ENCODE measurements at regions not wholly inside any gene's neighbourhood (a gene's known extent, or its start where the extent isn't known, plus 50 kb on each side); places are given as distances from the start of the nearest gene placed in this dataset.
"Not testable (repeated sequence)": the region's sequence is repeated elsewhere in the genome, so short reads cannot be mapped to it uniquely, and the experiment has no call there.

DNA sequence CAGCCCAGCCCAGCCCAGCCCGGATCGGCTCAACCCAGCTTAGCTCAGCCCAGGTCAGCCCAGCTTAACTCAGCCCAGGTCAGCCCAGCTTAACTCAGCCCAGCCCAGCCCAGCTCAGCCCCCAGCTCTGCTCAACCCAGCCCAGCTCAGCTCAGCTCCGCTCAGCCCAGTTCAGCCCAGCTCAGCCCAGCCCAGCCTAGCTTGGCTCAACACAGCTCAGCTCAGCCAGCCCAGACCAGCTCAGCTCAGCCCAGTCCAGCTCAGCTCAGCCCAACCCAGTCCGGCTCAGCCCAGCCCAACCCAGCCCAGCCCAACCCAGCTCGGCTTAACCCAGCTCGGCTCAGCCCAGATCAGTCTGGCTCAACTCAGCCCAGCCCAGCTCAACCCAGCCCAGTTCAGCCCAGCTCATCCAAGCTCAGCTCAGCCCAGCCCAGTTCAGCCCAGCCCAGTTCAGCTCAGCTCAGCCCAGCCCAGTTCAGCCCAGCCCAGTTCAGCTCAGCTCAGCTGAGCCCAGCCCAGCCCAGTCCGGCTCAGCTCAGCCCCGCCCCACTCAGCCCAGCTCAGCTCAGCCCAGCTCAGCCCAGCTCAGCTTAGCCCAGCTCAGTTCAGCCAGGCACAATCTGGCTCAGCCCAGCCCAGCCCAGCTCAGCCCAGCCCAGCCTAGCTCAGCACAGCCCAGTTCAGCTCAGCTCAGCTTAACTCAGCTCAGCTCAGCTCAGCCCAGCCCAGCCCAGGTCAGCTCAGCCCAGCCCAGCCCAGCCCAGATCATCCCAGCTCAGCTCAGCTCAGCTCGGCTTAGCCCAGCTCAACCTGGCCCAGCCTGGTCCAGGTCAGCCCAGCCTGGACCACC, 331.7 kb downstream of the TMEM121 start:
- no peak for DNase-seq (ENCODE audit: low read depth in 2 of 2)

DNA sequence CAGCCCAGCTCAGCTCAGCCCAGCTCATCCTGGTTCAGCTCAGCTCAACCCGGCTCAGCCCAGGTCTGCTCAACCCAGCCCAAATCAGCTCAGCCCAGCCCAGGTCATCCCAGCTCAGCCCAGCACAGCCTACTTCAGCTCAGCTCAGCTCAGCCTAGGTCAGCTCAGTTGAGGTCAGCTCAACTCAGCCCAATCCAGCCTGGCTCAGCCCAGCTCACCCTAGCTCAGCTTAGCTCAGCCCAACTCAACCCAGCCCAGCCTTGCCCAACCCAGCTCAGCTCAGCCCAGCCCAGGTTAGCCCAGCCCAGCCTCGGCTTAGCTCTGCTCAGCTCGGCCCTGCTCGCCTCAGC, 332.3 kb downstream of the TMEM121 start:
- DNase-seq (ENCODE audit: low read depth in 2 of 2) = no peak

DNA sequence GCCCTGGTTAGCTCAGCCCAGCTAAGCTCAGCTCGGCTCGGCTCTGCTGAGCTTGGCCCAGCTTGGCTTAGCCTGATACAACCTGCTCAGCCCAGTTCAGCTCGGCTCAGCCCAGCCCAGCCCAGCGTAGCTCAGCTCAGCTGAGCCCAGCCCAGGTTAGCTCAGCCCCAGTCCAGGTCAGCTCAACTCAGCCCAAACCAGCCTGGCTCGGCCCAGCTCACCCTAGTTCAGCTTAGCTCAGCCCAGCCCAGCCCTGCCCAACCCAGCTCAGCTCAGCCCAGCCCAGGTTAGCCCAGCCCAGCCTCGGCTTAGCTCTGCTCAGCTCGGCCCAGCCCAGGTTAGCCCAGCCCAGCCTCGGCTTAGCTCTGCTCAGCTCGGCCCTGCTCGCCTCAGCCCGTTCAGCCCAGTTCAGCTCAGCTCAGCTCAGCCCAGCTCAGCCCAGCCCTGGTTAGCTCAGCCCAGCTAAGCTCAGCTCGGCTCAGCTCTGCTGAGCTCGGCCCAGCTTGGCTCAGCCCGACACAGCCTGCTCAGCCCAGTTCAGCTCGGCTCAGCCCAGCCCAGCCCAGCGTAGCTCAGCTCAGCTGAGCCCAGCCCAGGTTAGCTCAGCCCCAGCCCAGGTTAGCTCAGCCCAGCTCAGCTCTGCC, 332.8 kb downstream of the TMEM121 start:
- DNase-seq (ENCODE audit: low read depth in 2 of 2) = not testable (repeated sequence)

DNA sequence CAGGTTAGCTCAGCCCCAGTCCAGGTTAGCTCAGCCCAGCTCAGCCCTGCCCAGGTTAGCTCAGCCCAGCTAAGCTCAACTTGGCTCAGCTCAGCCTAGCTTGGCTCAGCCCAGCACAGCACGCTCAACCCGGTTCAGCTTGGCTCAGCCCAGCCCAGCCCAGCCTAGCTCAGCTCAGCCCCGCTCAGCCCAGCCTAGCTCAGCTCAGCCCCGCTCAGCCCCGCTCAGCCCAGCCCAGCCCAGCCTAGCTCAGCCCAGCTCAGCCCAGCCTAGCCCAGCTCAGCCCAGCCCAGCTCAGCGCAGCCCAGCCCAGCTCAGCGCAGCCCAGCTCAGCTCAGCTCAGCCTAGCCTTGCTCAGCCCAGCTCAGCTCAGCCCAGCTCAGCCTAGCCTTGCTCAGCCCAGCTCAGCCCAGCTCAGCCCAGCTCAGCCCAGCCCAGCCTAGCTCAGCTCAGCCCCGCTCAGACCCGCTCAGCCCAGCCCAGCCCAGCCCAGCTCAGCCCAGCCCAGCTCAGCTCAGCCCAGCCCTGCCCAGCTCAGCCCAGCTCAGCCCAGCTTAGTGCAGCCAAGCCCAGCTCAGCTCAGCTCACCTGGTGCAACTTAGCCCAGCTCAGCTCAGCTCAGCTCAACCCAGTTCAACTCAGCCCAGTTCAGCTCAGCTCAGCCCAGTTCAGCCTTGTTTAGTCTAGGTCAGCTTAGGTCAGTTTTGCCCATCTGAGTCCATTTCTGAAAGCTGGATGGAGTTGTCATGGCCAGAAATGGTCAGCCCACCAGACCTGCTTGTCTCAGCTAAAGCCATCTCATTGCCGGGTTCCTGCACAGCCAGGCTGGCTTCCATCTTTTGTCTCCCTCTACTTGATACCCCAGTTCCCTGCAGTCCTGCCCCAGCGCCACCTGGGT, 333.6 kb downstream of the TMEM121 start:
- DNase-seq (ENCODE audit: low read depth in 2 of 2) = no peak

DNA sequence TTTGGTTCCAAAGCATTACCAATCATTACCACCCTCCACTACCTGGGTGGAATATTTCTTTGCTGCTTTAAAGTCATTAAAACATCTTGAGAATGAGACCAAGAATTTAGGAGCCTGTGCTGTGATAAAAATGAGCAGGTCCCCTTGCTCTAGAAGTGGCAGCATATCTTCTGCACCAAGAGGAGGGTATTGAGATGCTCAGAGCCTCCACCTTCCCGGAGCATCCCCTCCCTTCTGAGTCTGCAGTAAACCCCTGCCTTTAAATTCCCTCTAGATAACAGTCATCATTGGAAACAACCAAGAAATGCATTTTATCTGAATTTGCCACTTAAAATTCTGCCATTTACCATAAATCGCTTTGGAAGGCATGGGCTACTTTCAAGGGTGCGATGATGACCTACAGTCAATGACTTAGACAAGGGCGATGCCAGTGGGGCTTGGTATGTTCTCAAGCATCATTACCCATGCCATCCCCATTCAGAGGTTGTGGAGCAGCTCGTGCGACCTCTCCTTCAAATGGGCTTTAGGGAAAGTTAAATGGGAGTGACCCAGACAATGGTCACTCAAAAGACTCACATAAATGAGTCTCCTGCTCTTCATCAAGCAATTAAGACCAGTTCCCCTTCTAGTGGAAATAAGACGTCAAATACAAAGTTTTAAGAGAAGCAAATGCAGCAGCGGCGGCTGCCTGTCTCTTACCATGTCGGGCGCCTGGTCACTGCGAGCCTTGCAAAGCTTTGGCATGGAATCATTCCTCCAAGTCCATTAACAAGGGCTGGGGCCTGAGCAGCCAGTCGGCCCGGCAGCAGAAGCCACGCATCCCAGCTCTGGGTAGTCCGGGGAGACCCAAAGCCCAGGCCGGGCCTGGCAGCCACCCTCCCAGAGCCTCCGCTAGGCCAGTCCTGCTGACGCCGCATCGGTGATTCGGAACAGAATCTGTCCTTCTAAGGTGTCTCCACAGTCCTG, 334.5 kb downstream of the TMEM121 start:
- DNase-seq (ENCODE audit: low read depth in 2 of 2) = no peak

DNA sequence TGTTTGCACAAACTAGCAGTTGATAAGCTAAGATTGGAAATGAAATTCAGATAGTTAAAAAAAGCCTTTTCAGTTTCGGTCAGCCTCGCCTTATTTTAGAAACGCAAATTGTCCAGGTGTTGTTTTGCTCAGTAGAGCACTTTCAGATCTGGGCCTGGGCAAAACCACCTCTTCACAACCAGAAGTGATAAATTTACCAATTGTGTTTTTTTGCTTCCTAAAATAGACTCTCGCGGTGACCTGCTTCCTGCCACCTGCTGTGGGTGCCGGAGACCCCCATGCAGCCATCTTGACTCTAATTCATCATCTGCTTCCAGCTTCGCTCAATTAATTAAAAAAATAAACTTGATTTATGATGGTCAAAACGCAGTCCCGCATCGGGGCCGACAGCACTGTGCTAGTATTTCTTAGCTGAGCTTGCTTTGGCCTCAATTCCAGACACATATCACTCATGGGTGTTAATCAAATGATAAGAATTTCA, 335.6 kb downstream of the TMEM121 start:
- DNase-seq (ENCODE audit: low read depth in 2 of 2) = no peak

DNA sequence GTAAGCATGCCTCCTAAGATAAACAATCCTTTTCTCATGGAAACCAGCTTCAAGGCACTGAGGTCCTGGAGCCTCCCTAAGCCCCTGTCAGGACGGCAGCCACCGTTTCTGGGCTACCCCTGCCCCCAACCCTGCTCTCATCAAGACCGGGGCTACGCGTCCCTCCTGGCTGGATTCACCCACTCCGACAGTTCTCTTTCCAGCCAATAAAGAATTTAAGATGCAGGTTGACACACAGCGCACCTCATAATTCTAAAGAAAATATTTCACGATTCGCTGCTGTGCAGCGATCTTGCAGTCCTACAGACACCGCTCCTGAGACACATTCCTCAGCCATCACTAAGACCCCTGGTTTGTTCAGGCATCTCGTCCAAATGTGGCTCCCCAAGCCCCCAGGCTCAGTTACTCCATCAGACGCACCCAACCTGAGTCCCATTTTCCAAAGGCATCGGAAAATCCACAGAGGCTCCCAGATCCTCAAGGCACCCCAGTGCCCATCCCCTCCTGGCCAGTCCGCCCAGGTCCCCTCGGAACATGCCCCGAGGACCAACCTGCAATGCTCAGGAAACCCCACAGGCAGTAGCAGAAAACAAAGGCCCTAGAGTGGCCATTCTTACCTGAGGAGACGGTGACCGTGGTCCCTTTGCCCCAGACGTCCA, 336.3 kb downstream of the TMEM121 start:
- no peak for DNase-seq (ENCODE audit: low read depth in 2 of 2)

DNA sequence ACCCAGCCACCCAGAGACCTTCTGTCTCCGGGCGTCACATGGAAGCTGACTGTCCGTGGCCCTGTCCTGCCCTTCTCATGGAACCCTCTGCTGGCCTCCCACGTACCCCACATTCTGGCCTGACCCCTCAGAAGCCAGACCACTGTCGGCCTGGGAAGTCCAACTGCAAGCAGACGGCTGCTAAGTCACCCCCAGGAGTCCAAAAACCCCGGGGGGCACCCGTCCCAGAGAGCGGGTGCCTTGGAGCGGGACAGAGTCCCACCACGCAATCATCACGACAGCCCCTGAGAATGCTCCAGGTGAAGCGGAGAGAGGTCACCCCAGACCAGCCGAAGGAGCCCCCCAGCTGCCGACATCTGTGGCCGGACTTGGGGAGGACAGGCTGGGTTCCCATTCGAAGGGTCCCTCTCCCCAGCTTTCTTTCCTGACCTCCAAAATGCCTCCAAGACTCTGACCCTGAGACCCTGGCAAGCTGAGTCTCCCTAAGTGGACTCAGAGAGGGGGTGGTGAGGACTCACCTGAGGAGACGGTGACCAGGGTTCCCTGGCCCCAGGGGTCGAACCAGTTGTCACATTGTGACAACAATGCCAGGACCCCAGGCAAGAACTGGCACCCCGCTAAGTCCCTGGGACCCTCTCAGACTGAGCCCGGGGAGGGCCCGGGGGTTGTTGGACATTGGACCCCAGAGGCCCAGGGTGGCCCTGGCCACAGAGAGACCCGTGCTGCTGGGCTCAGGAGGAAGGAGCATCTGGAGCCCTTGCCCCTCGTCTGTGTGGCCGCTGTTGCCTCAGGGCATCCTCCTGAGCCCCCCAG, 337.1 kb downstream of the TMEM121 start:
- DNase-seq (ENCODE audit: low read depth in 2 of 2) = no peak

DNA sequence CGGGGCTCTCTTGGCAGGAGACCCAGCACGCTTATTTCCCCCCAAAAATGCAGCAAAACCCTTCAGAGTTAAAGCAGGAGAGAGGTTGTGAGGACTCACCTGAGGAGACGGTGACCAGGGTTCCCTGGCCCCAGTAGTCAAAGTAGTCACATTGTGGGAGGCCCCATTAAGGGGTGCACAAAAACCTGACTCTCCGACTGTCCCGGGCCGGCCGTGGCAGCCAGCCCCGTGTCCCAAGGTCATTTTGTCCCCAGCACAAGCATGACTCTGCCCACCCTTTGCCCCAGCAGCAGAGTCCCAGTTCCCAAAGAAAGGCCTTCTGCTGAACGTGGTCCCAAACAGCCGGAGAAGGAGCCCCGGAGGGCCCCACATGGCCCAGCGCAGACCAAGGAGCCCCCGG, 337.7 kb downstream of the TMEM121 start:
- DNase-seq (ENCODE audit: low read depth in 2 of 2) = no peak

DNA sequence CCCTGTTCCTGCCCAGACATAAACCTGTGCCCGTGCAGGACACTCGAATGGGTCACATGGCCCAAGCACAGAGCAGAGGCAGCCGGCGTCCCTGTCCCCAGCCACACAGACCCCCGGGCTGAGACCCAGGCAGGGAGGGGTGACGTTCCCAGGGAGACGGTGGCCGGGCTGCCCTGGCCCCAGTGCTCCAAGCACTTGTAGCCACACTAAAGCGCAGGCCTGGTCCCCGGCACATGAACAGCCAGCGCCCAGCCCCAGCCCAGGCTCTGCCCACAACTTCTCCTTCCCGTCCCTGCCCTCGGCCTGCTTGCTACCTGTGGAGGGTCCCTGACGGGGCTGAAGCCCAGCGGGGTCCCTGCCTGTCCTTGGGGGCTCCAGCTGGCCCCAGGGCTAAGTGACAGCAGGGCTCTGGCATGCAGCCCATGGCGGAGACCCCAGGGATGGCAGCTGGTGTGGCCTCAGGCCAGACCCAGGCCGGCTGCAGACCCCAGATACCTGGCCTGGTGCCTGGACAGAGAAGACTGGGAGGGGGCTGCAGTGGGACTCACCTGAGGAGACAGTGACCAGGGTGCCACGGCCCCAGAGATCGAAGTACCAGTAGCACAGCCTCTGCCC, 338.4 kb downstream of the TMEM121 start:
- DNase-seq (ENCODE audit: low read depth in 2 of 2) = no peak

DNA sequence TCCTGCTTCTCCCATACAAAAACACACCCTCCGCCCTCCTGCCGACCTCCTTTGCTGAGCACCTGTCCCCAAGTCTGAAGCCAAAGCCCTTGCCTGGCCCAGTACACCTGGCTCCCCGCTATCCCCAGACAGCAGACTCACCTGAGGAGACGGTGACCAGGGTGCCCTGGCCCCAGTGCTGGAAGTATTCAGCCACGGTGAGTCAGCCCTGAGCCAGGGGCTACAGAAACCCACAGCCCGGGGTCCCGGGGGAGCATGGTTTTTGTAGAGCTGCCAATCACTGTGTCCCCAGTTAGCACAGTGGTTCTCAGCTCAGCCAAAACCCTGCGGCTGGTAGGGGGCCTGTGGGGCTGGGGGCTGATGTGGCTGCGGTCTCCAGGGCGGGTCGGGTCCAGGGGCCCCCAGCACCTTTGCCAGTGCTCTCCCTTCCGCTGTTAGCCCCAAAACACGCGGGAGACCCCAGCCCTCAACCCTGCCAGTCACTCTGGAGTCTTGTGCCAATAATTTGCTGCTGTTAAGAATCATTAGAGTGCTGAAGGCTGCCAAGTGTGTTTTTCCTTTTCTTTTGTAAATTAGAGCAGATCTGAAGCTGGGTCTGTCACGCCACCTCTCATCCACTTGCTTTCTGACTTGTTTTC, 339.0 kb downstream of the TMEM121 start:
- no peak for DNase-seq (ENCODE audit: low read depth in 2 of 2)

DNA sequence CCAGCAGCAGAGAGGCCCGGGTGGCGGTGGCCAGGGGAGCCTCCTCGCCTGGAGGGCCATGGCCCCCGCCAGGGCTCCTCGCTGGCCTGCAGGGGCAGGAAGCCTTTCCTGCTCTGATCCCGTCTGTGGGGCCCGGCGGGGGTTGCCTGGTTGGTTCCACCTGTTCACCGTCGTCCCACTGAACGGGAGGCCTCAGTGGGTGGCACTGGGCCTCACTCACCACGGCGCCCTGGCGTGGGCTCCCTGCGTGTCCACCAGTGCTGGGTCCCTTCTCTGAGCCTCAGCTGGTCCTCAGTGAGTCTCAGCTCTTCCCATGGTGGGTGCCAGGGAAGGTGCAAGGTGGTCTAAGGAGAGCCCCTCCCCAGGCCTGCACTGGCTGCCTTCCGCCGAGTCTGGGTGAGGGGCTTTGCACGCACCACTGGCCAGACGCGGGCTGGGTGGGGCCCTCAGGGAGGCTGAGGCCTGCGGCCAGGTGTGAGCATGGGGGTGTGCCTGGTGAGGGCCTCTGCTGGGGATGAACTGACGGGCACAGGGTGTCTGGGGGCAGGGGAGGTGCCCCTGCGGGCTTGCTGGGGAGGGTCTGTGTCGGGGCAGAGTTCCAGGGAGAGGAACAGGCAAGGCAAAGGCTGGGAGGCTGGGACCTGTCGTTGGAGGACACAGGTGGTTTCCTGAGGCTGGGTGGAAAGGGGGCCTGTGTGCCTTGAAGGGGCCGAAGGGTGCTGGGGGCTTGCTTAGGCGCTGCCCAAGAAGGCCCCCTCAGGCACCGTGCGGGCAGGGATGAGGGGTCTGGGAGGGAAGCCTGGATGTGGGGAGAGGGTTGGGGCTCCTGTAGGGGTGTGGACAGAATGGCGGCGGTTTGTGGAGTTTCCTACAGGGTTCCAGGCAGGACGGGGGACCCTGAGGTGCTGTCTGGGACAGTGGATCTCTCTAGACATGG, 339.8 kb downstream of the TMEM121 start:
- DNase-seq (ENCODE audit: low read depth in 2 of 2) = no peak

DNA sequence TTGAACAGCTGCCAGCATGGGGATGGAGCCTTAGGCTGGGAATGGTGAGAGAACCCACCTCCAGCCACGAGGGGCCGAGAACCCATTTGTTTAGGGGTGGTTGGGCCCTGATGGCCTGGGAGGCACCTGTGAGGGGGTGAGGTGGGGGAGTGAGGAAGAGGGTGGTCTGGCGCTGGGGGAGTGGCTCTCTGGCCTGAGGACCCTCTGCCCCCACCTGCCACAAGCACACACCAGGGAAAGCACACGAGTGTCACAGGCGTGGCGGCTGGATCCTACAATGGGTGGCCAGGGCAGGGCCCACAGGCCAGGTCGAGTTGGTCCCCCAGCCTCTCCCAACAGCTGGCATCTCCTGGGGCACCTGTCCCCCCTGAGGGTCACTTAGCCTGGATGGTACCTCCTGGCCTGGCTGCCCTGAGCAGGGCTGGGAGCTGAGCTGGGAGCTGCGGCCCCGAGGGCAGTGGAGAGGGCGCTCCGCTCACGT, 340.5 kb downstream of the TMEM121 start:
- no peak for DNase-seq (ENCODE audit: low read depth in 2 of 2)

DNA sequence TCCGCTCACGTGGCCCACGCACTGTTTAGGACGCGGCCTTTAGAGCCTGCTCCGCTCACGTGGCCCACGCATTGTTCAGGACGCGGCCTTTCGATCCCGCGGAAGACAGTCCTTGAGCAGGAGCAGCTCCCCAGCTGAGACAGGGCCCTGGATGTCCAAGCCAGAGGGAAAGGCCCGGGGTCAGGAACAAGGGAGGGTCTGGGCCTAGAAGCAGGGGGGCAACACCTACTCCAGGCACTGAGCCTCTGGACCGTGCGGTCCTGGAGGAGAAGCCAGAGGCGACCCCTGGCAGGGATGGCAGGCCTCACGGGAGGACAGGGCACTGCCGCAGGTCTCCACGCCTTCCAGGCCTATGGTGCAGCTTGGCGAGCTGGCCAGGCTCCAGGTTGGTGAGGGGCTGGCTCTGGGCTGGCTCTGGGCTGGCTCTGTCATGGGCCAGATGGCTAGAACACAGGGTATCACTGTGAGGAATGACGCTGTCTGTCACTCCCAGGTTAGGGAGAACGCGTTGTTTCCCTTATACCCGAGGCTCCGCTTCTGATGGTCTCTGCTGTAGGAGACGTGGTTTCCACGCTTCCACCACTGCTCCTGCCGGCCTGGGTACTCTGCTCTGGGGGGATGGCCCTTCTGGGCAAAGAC, 341.7 kb downstream of the TMEM121 start:
- DNase-seq (ENCODE audit: low read depth in 2 of 2) = no peak

DNA sequence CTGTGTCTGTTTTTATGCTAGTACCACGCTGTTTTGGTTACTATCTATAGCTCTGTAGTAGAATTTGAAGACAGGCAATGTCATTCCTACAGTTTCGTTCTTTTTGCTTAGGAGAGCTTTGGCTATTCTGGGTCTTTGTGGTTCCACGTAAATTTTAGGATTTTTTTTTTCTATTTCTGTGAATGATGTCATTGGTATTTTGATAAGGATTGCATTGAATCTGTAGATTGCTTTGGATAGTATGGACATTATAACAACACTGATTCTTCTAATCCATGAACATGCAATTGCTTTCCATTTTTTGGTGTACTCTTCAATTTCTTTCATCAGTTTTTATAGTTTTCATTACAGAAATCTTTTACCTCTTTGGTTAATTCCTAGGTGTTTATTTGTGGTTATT, 345.2 kb downstream of the TMEM121 start:
- no peak for DNase-seq (ENCODE audit: low read depth in 2 of 2)

DNA sequence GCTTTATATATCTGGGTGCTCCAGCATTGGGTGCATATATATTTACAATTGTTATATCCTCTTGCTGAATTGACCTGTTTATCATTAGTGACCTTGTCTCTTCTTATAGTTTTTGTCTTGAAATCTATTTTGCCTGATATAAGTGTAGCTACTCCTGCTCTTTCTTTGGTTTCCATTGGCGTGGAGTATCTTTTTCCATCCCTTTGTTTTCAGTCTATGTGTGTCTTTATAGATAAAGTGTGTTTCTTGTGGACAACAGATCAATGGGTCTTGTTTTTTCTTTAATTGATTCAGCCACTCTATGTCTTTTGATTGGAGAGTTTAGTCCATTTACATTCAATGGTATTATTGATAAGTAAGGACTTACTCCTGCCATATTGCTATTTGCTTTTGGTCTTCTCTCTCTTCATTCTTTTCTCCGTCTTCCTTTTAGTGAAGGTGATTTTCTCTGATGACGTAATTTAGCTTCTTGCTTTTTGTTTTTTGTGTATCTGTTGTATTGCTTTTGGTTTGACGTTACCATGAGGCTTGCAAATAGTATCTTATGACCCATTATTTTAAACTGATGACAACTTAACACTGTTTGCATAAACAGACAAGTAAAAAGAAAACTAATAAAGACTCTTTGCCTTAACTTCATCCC, 347.6 kb downstream of the TMEM121 start:
- DNase-seq (ENCODE audit: low read depth in 2 of 2) = no peak

DNA sequence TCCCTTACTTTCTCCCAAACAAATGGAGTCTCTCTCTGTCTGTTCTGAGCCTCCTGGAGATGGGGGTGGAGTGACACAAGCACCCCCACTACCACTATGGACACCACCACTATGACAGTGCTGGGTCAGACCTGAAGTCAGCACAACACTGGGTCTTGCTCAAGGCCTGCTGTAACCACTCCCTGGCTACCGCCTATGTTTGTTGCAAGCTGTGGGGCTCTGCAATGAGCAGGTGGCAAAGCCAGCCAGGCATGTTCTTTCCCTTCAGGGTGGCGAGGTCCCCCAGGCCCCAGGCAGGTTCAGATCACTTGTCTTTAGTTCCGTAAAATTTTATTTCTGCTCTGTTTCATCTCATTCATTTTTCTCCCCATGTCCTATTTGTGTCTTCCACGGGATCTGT, 349.8 kb downstream of the TMEM121 start:
- no peak for DNase-seq (ENCODE audit: low read depth in 2 of 2)

Measured in stimulated activated CD4-positive, alpha-beta T cell treated with anti-CD3 and anti-CD28 coated beads, Interleukin-12 subunit alpha, Interleukin-12 subunit beta, amount 100 ng/mL, for 24 hours (primary cell).